ENCODE measurements at regions not wholly inside any gene's neighbourhood (a gene's known extent, or its start where the extent isn't known, plus 50 kb on each side); places are given as distances from the start of the nearest gene placed in this dataset.

- DNase-seq (ENCODE audit: unreplicated experiment) = no peak
- Mint-ChIP-seq H3K27me3 (ENCODE audit: insufficient read depth, unreplicated experiment) (no peaks in the 10 kb centered on the region), H3K9me3 (ENCODE audit: unreplicated experiment) (no peaks in the 10 kb centered on the region), H3K4me3 (ENCODE audit: unreplicated experiment) (no peak overlapping the region), H3K27ac (ENCODE audit: low read depth, unreplicated experiment) (no peak overlapping the region), H3K4me1 (ENCODE audit: insufficient read depth, unreplicated experiment) (no peaks in the 10 kb centered on the region), H3K36me3 (ENCODE audit: insufficient read depth, unreplicated experiment) (no peaks in the 10 kb centered on the region)
- ChIA-PET POLR2A (interaction anchor here (0.7 kb wide), 1 partner anchor 10 kb away, joined by 3 read pairs; no protein-coding TSS in a partner anchor), CTCF (no interaction called here)
- intact Hi-C loops (cut with micrococcal nuclease) = no loop called here
- TF ChIP-seq CTCF (IDR thresholded peaks at IDR 0.05; ENCODE audit: unreplicated experiment) = no peak
- no TSS peak for BruUV-seq (replicated peaks)
Observed at GRCh38 chr2:123209202-123209601, 815.9 kb upstream of the CNTNAP5 start.

- H3K9me3 Mint-ChIP-seq (ENCODE audit: unreplicated experiment) = peaks cover 1% of the 10 kb centered on the region
- POLR2A ChIA-PET = no interaction called here
- no peaks in the 10 kb centered on the region for H3K27me3 Mint-ChIP-seq (ENCODE audit: insufficient read depth, unreplicated experiment)
- H3K27ac Mint-ChIP-seq (ENCODE audit: low read depth, unreplicated experiment) = no peak overlapping the region
- no peak overlapping the region for H3K4me3 Mint-ChIP-seq (ENCODE audit: unreplicated experiment)
- BruUV-seq (replicated peaks) = no TSS peak
- TF ChIP-seq CTCF (IDR thresholded peaks at IDR 0.05; ENCODE audit: unreplicated experiment) = no peak
- H3K36me3 Mint-ChIP-seq (ENCODE audit: insufficient read depth, unreplicated experiment) = no peaks in the 10 kb centered on the region
- no peaks in the 10 kb centered on the region for H3K4me1 Mint-ChIP-seq (ENCODE audit: insufficient read depth, unreplicated experiment)
- intact Hi-C loops (cut with micrococcal nuclease) = no loop called here
- CTCF ChIA-PET = no interaction called here
- DNase-seq (ENCODE audit: unreplicated experiment) = no peak
Observed at GRCh38 chr2:123211181-123211580, 813.9 kb upstream of the CNTNAP5 start.

- no peak overlapping the region for H3K27ac Mint-ChIP-seq (ENCODE audit: low read depth, unreplicated experiment)
- intact Hi-C loops (cut with micrococcal nuclease) = no loop called here
- no peak overlapping the region for H3K4me3 Mint-ChIP-seq (ENCODE audit: unreplicated experiment)
- POLR2A ChIA-PET = no interaction called here
- H3K36me3 Mint-ChIP-seq (ENCODE audit: insufficient read depth, unreplicated experiment) = no peaks in the 10 kb centered on the region
- no peaks in the 10 kb centered on the region for H3K4me1 Mint-ChIP-seq (ENCODE audit: insufficient read depth, unreplicated experiment)
- H3K27me3 Mint-ChIP-seq (ENCODE audit: insufficient read depth, unreplicated experiment) = no peaks in the 10 kb centered on the region
- peaks cover 9% of the 10 kb centered on the region for H3K9me3 Mint-ChIP-seq (ENCODE audit: unreplicated experiment)
- CTCF ChIA-PET = no interaction called here
- BruUV-seq (replicated peaks) = no TSS peak
- no peak for TF ChIP-seq CTCF (IDR thresholded peaks at IDR 0.05; ENCODE audit: unreplicated experiment)
- DNase-seq (ENCODE audit: unreplicated experiment) = no peak
Observed at GRCh38 chr2:123245156-123245555, 779.9 kb upstream of the CNTNAP5 start.

- intact Hi-C loops (cut with micrococcal nuclease) = no loop called here
- no peaks in the 10 kb centered on the region for H3K36me3 Mint-ChIP-seq (ENCODE audit: insufficient read depth, unreplicated experiment)
- BruUV-seq (replicated peaks) = no TSS peak
- no peak for TF ChIP-seq CTCF (IDR thresholded peaks at IDR 0.05; ENCODE audit: unreplicated experiment)
- no peaks in the 10 kb centered on the region for H3K27me3 Mint-ChIP-seq (ENCODE audit: insufficient read depth, unreplicated experiment)
- H3K4me3 Mint-ChIP-seq (ENCODE audit: unreplicated experiment) = no peak overlapping the region
- POLR2A ChIA-PET = no interaction called here
- CTCF ChIA-PET = interaction anchor here (0.6 kb wide), 1 partner anchor 32 kb away, joined by 3 read pairs; no protein-coding TSS in a partner anchor
- H3K4me1 Mint-ChIP-seq (ENCODE audit: insufficient read depth, unreplicated experiment) = no peaks in the 10 kb centered on the region
- no peaks in the 10 kb centered on the region for H3K9me3 Mint-ChIP-seq (ENCODE audit: unreplicated experiment)
- H3K27ac Mint-ChIP-seq (ENCODE audit: low read depth, unreplicated experiment) = no peak overlapping the region
- DNase-seq (ENCODE audit: unreplicated experiment) = no peak
Observed at GRCh38 chr2:123258877-123259539, 766.1 kb upstream of the CNTNAP5 start.
